ENCODE measurements at regions not wholly inside any gene's neighbourhood (a gene's known extent, or its start where the extent isn't known, plus 50 kb on each side); places are given as distances from the start of the nearest gene placed in this dataset.

- H2AFZ ChIP-seq (ENCODE audit: low read depth, low read length), result no peak overlapping the region
- H3K79me2 ChIP-seq (replicated peaks; ENCODE audit: insufficient read depth, low read length), result no peaks in the 10 kb centered on the region
- no peak overlapping the region for H3K9ac ChIP-seq (ENCODE audit: low read length)
- no peaks in the 10 kb centered on the region for H3F3A ChIP-seq (ENCODE audit: insufficient read depth, low read length, poor library complexity, severe bottlenecking)
- H4K20me1 ChIP-seq (ENCODE audit: insufficient read depth), result no peaks in the 10 kb centered on the region
- TF ChIP-seq SMC3 (conservative IDR thresholded peaks at IDR 0.05; ENCODE audit: poor library complexity) (no peak), POLR2AphosphoS5 (IDR thresholded peaks at IDR 0.05) (no peak), EZH2 (IDR thresholded peaks at IDR 0.05; ENCODE audit: borderline replicate concordance, insufficient read depth, low read length, poor library complexity, severe bottlenecking) (no peak), TAF1 (IDR thresholded peaks at IDR 0.05; ENCODE audit: low read depth) (no peak), RAD21 (conservative IDR thresholded peaks at IDR 0.05) (no peak), REST (IDR thresholded peaks at IDR 0.05; ENCODE audit: borderline replicate concordance) (no peak), EP300 (conservative IDR thresholded peaks at IDR 0.05; ENCODE audit: poor library complexity, severe bottlenecking) (no peak)
- TF ChIP-seq, protein P1, sequence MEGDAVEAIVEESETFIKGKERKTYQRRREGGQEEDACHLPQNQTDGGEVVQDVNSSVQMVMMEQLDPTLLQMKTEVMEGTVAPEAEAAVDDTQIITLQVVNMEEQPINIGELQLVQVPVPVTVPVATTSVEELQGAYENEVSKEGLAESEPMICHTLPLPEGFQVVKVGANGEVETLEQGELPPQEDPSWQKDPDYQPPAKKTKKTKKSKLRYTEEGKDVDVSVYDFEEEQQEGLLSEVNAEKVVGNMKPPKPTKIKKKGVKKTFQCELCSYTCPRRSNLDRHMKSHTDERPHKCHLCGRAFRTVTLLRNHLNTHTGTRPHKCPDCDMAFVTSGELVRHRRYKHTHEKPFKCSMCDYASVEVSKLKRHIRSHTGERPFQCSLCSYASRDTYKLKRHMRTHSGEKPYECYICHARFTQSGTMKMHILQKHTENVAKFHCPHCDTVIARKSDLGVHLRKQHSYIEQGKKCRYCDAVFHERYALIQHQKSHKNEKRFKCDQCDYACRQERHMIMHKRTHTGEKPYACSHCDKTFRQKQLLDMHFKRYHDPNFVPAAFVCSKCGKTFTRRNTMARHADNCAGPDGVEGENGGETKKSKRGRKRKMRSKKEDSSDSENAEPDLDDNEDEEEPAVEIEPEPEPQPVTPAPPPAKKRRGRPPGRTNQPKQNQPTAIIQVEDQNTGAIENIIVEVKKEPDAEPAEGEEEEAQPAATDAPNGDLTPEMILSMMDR (IDR thresholded peaks at IDR 0.05; ENCODE audit: poor library complexity, severe bottlenecking), result no peak
- H3K27ac ChIP-seq (ENCODE audit: low read length), result no peak overlapping the region
- no peaks in the 10 kb centered on the region for H3K9me3 ChIP-seq (ENCODE audit: low read length)
- H3K27me3 ChIP-seq (ENCODE audit: insufficient read depth, low read depth, low read length), result no peaks in the 10 kb centered on the region
- no peak overlapping the region for H3K4me2 ChIP-seq (ENCODE audit: low read length)
- H3K4me3 ChIP-seq (ENCODE audit: low read length), result no peak overlapping the region
- H3K9me2 ChIP-seq (ENCODE audit: insufficient read depth, low read length), result no peaks in the 10 kb centered on the region
- H3K36me3 ChIP-seq (ENCODE audit: insufficient read depth, low read length), result no peaks in the 10 kb centered on the region
These were observed 154.4 kb upstream of the RARB start for GRCh38 chr3:25273582-25274171.

DNA sequence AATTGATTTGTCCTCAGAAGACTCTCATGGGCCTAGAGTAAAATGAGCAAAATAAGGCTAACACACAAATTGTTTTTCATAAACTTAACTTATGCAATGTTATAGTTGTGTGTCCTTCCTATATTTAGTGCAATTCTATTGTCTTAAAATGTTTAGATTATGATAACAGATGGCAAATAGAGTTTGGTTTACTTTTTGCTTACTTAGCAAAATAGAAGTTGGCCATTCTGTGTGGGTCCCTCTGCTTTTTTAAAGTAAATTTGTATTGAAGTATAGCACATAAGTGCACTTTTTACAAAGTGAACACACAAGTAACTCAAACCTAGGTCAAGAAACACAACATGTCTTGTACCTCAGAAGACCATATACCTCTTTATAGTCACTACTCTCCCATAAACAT, 150.6 kb upstream of the RARB start:
- Histone ChIP-seq H2AFZ (ENCODE audit: low read depth, low read length) (no peak overlapping the region), H3K9me3 (ENCODE audit: low read length) (no peaks in the 10 kb centered on the region), H3F3A (ENCODE audit: insufficient read depth, low read length, poor library complexity, severe bottlenecking) (no peaks in the 10 kb centered on the region), H3K27me3 (ENCODE audit: insufficient read depth, low read depth, low read length) (no peaks in the 10 kb centered on the region), H3K27ac (ENCODE audit: low read length) (no peak overlapping the region), H4K20me1 (ENCODE audit: insufficient read depth) (no peaks in the 10 kb centered on the region), H3K36me3 (ENCODE audit: insufficient read depth, low read length) (no peaks in the 10 kb centered on the region), H3K4me3 (ENCODE audit: low read length) (no peak overlapping the region), H3K79me2 (replicated peaks; ENCODE audit: insufficient read depth, low read length) (no peaks in the 10 kb centered on the region), H3K4me2 (ENCODE audit: low read length) (no peak overlapping the region), H3K9ac (ENCODE audit: low read length) (no peak overlapping the region), H3K9me2 (ENCODE audit: insufficient read depth, low read length) (no peaks in the 10 kb centered on the region)
- TF ChIP-seq TAF1 (IDR thresholded peaks at IDR 0.05; ENCODE audit: low read depth) (no peak), POLR2AphosphoS5 (IDR thresholded peaks at IDR 0.05) (no peak), EZH2 (IDR thresholded peaks at IDR 0.05; ENCODE audit: borderline replicate concordance, insufficient read depth, low read length, poor library complexity, severe bottlenecking) (no peak), REST (IDR thresholded peaks at IDR 0.05; ENCODE audit: borderline replicate concordance) (no peak), SMC3 (conservative IDR thresholded peaks at IDR 0.05; ENCODE audit: poor library complexity) (no peak), MXI1 (conservative IDR thresholded peaks at IDR 0.05; ENCODE audit: poor library complexity, severe bottlenecking) (no peak)
